ENCODE measurements at regions not wholly inside any gene's neighbourhood (a gene's known extent, or its start where the extent isn't known, plus 50 kb on each side); places are given as distances from the start of the nearest gene placed in this dataset.

DNA sequence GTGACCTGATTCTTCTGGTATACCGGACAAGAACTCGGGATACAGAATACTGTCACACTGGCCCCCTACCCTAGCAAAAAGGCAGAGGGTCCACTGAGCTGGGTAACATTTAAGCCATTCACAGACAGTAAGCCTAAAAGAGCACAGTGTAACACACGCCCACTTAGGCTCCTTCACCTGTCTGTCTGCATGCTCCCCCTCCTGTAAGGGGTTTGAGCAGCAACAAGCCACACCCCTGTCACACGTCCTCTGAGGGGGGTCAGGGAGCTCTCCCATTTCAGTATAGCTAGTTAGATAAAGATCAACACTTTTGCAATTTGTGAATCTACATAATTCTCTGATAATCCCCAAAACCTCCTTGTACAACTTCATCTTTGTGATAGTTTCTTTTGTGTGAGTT lies 586.3 kb upstream of the LMCD1 start:
- FAIRE-seq: no peak

DNA sequence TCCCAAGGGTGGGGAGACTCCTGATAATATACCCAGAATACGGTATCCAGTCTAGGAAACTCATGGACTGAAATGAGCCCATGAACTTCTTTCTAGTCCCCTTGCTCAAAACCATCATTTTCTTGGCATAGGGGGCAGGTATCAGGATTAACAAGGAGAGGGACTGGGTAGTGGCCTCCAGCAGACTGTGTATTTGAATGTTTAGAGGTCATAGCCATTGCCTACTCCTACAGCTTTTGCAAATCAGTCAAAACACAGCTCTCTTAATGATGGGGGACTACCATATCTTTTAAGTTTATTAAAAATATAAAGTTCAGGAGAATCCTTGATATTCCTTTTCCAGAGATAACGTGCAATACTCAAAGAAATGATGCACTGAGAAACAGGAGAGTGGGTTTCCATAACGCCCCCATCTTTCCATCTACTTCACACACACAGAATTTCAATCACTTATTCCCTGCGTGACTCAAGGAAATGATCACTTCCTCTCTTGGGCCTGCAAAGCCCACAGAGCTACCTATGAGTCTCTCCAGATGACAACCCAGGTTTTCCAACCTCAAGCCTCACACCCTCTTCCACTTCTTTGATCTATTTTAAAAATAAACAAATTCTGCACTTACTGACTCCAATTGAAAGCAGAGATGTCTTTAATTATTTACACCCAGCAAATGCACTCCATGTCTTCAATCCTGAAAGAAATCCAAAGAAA lies 584.0 kb upstream of the LMCD1 start:
- no peak for FAIRE-seq

DNA sequence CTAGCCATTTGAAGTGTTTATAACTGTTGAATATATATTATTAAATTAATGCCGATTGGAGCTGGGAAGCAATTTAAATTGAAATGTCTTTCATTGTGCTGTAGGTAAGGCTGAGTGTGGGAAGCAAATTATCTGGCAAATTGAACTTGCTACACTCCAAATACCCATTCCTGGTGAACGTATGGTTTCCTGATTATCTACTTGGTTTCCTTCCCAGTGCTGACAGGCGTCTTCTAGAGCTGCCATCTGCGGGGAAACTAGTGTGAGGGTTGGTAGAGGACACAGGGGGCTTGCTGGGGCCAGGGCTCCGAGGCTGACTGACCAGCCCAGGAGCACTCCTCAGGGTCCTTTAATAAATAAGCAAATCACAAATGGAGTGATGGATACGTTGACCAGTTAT lies 581.4 kb upstream of the LMCD1 start:
- FAIRE-seq: no peak

DNA sequence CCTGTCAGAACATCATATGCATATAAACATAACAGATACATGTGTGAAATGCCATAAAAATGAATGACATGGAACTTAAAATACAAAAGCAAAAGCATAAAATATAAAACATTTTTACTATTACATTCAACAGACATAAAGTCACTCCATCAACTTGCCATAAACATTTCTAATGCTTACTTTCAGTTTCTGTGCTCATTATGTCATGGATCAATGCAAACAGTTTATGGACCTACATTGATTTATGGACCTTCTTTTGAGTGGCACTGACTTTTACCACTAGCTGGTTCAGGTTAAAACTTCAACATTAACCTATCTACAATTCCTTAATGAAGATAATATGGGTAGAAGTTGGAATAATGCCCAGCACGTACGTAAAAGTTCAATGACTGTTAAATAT lies 577.4 kb upstream of the LMCD1 start:
- no peak for FAIRE-seq

DNA sequence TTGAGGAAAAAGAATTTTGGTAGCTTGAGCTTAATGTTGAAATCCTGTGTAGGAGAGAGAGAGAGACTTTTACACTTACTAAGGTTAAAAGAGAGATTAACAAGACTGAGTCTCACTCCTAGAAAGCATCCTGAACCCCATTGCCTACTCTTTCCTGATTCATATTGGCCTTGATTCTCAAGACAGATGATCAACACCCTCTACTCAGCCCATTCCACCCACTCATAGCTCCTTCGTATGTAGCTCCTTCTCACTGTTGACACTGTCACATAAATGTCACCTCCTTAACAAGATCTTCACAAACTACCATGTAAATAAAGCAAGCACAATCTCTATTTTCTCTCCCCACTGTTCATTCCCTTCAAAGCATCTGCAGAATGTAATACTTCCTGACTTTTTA lies 574.6 kb upstream of the LMCD1 start:
- FAIRE-seq: no peak

DNA sequence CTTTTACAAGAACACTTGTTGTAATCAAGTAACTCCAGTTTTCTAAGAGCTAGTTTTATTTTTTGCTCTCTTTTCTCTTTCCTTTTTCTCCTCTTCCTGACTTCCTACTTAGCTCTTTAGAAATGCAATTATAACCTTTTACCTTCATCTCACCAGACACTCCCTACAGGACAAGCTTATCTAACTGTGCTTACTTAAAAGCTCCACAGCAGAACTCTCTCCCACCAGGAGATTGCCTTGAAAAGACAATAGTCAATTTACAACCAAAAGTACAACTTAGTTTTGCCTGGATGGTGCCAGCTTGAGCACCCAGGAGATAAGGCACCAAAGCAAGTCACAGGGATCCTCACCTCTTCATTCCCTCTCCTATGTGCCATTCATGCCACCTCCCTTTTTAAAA lies 573.8 kb upstream of the LMCD1 start:
- no peak for FAIRE-seq

DNA sequence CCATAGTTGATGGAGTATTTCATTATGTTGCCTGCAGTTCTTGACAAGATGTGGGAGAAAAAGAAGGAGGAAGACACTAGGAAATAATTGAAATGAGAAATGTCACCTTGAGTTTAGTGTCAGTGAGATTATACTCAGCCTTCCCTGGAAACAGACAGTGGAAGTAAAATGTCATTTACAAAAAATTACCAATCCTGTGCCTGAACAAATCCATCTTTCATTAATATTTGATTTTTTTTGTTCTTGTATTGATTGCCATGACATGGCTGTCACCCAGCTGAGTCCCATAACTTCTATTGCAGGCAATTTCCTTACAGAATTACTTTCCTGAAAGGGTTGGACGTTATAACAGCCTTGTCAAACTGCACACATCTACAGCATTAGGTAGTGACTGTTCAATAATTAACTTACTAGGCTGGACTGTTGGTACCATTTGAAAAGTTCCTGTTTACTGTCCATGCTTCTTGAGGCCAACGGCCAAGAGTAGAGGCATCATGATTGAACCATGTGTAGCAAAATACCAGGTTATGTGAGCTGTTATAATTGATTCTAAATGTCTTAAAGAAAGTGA lies 572.2 kb upstream of the LMCD1 start:
- FAIRE-seq: no peak

DNA sequence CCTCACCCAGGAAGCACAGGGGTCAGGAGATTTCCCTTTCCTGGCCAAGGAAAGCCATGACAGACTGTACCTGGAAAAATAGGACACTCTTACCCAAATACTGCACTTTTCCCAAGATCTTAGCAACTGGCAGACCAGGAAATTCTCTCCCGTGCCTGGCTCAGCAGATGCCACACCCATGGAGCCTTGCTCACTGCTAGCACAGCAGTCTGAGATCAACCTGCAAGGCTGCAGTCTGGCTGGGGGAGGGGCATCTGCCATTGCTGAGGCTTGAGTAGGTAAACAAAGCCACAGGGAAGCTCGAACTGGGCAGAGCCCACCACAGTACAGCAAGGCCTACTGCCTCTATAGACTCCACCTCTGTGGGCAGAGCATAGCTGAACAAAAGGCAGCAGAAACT lies 567.3 kb upstream of the LMCD1 start:
- FAIRE-seq: no peak

DNA sequence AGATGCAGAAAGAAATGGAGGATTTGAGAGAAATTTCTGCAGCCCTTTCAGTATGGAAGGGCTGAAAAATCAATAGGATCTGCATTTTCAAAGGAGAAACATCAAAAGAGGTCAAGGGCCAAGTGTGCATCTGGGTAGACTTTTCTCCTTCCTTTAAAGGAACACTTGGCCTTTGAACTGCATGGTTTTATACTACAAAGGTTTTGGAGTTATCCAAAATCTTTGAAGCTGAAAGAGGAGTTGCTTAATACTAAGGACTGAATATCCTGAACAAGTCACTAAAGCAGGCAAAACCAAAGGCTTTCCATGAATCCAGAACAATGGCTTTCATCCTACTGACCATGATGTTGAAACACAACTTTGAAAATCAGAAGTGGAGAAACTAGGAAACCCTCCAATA lies 553.7 kb upstream of the LMCD1 start:
- FAIRE-seq: no peak

DNA sequence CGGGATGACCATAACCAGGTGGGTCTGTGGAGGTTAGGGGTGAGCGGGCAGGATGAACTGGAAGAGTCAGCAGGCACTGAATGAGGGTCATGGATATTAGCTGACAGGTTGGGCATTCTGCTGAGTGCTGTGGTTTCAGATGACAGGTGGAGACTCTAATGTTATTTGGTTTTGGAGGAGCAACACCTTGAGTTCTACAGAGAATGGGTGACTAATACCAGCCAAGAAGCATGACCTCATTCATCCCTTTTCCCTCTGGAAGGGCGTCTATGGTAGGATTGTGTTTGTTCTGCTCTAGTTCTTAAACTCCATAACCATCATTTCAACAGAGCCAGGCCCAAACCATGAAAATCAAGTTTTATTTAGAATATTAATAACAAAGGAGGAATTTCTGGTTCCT lies 550.7 kb upstream of the LMCD1 start:
- no peak for FAIRE-seq

DNA sequence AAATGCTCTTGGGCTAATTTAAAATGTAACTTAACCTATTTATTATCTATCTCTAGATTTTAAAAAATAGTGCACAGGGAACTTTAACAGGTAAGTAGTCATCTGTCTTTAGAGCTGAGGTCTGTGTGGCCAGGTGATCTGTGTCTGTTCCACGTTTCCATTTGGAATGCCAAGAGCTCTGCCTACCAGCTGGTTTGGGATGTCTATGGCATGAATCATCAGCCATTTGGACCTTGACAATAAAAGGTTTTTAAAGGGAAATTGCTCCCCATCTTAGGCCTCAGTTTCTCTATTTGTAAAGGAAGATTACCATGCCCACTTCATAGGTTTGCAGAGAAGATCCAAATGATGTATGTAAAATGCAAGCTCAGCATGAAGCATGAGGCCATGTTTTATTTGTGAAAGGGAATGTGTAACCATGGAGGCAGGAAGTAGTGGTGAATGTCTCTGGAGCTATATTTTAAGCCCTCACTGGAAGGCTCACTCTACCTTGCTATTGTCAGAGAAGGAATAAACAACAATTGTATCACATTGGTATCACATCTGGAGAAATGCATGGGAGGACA lies 548.1 kb upstream of the LMCD1 start:
- no peak for FAIRE-seq

DNA sequence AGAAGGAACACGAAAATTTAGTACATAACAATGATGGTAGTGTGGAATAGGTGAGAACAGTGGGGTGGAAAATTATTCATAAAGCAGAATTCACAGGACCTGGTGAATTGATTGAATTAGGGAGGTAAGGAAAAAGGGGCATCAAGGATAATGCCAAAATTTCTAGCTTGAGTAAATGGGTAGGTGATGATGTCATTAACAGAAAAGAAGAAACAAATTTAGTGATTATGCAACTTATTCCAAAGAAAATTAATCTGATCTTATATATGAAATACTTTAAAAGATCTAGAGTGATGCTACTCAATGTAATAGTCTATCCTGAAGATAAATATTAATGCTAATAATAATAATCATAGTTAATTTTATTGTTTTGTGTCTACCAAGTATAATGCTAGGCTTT lies 544.6 kb upstream of the LMCD1 start:
- no peak for FAIRE-seq

DNA sequence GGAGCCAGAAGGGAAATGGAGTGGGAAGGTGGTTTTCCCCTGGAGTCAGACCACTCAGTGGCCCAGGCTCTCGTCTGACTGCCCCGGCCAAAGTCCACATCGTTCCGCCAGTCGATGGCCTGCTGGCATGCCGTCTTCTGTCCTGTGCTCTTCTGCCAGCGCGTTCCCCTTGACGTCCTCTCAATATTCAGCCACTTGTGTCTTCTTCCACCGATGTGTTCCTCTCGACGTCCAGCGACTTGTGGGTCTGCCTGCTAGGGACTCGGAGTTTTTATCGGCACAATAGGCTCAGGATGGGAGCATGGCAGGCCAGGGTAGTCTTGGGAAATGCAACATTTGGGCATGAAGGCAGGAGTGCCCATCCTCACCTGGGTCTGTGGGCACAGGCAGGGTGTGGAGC lies 542.5 kb upstream of the LMCD1 start:
- FAIRE-seq: no peak

DNA sequence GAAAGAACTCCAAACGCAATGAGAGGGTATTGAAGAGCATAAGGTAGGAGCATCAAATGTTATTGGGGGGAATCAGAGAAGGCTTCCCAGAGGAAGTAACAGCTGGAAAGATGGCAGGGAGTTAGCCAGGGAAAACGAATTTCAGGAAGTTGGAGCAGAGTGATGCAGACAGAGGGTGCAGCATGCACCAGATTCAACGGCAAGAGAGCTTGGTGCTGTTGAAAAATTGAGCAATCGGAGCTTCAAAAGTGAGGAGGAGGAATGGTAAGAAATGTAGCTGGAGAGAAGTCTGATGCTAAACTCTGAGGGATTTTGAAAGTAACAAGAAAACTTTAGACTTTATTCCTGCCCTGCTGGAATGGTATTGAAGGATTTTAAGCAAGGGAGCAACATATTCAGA lies 541.0 kb upstream of the LMCD1 start:
- no peak for FAIRE-seq

DNA sequence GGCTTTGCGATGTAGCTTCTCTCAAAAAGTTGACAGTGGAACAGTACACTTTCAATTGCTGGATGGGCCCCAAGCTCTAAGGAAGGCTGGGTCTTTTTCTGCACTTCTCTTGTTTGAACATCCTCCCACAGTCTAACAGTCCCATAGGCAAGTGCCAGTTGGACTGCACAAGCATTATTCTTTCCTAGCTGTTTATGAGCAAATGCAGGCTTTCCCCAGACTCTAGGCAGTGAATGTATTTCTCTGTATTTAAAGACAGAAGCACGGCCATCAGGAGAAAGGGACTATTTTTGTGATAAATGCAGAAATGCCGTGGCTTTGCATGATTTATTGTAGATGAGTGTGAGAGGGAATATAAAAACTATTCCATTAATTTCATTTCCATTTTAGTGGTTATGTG lies 539.3 kb upstream of the LMCD1 start:
- FAIRE-seq: no peak

DNA sequence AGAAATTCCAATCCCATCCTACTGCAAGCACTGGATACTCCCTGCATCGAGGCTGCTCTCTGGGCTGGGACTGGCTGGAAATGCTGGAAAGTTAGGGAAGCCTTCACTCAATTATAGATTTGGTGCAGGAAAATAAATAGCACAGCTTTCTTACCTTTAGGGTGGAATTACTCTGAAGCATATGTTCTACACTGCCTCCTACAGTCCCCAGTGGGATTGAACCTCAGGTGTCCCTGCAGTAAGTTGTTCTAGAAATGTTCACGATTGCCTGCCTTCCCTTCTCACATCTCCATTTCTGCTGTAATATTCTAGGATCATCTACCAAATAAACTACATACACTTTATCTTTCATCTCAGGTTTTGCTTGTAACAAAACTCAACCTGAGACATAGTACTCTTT lies 536.7 kb upstream of the LMCD1 start:
- no peak for FAIRE-seq

DNA sequence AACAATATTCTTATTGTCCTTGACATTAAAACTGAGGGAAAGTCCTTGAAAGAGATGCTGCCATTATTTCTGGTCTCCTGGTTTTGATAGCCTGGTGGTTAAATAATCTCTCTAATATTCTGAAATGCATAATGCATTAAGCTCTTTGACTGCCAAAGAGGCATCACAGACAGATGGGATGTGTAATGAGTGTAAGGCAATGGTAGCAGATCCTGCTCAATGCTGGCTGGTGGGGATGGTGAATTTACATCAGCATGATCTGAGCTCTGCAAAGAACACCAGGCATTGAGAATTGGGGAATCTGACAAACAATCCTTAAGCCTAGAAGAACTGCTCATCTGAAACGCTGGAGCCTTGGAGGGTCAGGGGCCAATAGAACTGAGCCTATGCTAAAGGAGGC lies 528.6 kb upstream of the LMCD1 start:
- no peak for FAIRE-seq

DNA sequence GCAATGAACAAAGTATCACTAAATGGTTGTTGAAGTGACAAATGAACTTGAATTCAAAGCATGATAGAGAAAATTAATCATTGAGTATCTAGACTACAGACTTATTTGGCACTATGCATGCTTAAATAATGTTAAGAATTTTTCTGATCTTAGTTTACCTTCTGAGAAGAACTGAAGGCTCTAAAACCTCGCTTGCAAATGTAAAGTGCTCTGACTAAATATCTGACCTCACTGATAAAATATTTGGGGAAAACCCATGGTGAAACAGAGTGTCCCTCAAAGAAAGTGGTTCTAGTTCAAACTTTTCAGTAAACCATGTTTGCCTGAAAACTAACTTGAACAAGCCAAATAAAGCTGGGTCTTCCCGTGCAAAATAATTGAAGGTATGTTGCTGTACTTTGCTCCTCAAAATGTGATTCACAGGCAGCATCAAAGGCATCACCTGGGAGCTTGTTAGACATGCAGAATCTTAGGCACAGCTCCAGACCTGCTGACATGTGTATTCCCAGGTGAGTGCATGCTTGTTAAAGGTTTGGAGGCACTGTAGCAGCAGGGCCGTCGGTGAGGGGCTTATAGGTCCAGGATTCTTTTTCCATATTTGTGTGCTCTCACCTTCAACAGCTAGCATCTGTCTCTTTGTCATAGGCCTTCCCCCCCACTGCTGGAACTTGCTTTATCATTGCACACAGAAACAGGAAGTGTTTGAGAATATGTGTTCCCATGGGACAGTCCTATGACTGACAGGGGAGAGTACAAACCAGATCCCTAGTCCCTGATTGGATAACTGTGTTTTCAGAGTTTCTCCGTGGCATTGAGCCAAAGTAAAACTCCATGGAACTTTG lies 524.2 kb upstream of the LMCD1 start:
- no peak for FAIRE-seq

DNA sequence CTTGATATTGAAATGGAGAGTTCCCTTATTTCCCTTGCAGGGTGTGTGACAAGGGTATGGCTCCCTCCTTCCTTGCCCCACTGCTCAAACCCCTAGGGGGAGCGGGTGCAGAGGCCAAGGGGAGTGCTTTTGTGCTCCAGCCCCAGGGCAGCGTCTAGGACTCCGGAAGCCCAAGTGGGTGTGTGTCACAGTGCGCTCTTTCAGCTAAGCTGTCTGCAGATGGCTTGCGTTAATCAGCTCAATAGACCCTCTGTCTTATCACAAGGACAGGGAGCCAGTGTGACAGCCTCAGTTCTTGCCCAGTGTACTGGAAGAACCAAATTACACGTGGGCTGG lies 523.6 kb upstream of the LMCD1 start:
- no peak for FAIRE-seq

DNA sequence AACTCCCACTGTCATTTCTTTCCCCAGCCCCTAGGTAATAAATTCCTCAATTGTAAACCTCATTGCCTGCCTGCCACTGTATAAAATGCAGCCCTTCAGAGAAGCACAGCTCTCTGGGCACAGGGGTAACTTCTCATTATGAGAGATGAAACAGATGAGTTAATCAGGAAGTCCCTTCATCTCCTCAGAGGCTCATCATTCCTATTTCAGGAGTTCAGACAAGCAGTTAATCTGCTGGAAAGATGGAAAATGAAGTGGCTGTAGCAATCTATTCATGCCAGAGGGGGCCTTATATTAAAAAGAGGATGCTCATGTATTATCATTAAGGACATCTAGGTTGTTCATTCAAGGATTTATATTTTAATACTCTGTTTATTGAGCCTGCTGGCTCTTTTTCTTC lies 519.5 kb upstream of the LMCD1 start:
- no peak for FAIRE-seq

DNA sequence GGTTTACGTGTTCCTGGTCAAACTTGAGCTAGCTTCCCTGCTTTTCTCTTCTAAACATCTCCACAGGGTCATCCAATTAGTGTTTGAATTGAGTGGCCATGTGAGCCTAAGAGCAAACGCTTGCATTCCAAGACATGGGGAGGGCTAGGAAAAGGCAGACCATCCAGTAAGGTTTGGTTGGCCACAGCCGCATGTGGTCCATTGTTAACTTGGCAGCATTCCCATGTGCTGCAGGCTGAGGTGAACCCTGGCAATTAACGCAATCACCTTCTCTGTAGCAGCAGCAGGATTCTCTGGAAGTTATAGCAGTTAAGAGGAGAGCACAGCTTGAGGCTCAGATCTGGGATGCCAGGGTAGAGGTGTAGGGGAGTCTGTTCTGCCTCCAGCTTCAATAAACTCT lies 502.2 kb upstream of the LMCD1 start:
- FAIRE-seq: no peak

DNA sequence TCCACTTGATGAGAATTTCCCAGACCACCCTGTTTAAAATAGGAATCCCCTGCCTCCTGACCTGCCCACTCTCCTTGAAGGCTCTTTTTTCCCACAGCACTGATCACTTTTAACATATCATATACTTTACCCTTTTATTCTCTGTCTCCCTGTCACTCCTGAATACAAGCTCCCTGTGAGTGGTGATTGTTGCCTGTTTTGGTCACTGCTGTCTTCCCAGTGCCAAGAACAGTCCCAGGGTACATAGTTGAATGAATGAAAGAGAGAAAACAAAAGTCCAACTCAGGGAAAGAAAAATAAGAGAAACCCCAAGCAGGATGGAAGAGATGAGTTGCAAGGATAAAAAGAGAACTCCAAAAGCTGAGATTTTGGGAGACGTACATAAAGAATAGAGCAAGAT lies 500.3 kb upstream of the LMCD1 start:
- FAIRE-seq: no peak

DNA sequence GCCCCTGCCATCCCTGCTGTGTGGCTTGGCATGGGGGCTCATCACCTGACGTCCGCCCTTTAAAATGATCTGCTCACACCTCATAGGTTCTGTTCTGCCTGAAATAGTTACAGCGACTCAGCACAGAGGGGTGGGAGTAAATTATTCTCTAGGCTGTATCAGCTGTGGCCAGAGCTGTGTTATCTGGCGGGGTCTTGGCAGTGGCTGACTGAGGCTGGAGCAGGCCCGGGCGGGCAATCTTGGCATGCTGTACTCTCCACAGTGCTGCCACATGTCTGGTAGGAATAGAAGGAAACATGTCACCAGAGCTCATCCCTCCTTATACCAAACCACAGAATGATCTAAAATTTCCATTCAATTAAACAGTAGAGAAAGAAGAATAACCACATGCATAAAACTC lies 499.9 kb upstream of the LMCD1 start:
- FAIRE-seq: no peak

DNA sequence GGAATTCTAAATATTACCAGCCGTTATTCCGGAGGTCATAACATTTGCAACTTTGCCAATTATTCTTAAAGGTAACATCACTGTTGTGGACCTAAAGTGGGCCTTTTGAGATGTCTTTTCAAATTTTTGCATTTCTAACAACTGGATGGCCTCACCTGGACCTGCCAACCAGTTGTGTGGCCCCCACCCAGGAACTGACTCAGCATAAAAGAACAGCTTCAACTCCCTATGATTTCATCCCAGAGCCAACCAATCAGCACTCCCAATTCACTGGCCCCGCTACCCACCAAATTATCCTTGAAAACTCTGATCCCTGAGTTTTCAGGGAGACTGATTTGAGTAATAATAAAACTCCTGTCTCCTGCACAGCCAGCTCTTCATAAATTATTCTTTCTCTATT lies 489.7 kb upstream of the LMCD1 start:
- FAIRE-seq: no peak

Data from A204.1 (cell line).